OCI-LY3 (cell line): ENCODE measurements at regions not wholly inside any gene's neighbourhood (a gene's known extent, or its start where the extent isn't known, plus 50 kb on each side); places are given as distances from the start of the nearest gene placed in this dataset.

Experiments
- H2AFZ ChIP-seq: fragments of 200-600, 300-600 bp; shearing (Covaris generic); 2 replicates; pipeline ENCODE4 v1.6.0; 2014; ENCODE audit warnings: antibody characterized with exemption, low read depth, low read length
- H3K27ac ChIP-seq: fragments of 200-600, 300-600 bp; sonication (generic); 2 replicates; pipeline ENCODE4 v1.5.1; 2014; ENCODE audit warnings: mild to moderate bottlenecking, low read length, moderate library complexity, mixed read lengths
- H3K27me3 ChIP-seq: fragments of 200-600, 300-600 bp; sonication (generic); 2 replicates; pipeline ENCODE4 v1.6.1; 2014; ENCODE audit warnings: low read depth, low read length, mixed read lengths
- H3K36me3 ChIP-seq: fragments of 200-600, 300-600 bp; sonication (generic); replicated peaks from 2 replicates; pipeline ENCODE3; 2014; ENCODE audit warnings: low read depth, low read length, mixed read lengths
- H3K4me1 ChIP-seq: fragments of 300-600, 200-600 bp; sonication (generic); 2 replicates; pipeline ENCODE4 v1.6.1; 2014; ENCODE audit warnings: low read length, mixed read lengths
- H3K4me2 ChIP-seq: fragments of 200-600, 300-600 bp; sonication (generic); 2 replicates; pipeline ENCODE4 v1.6.1; 2014; ENCODE audit warnings: low read length, mixed read lengths
- H3K4me3 ChIP-seq: fragments of 300-600, 200-600 bp; sonication (generic); 2 replicates; pipeline ENCODE4 v1.5.1; 2014; ENCODE audit warnings: antibody characterized with exemption, mild to moderate bottlenecking, low read length, moderate library complexity
- H3K79me2 ChIP-seq: fragments of 300-600, 200-600 bp; shearing (Covaris generic); 2 replicates; pipeline ENCODE4 v1.6.1; 2014; ENCODE audit warnings: mild to moderate bottlenecking, low read length, mixed read lengths
- H3K9ac ChIP-seq: fragments of 300-600, 200-600 bp; shearing (Covaris generic); 2 replicates; pipeline ENCODE4 v1.6.0; 2014; ENCODE audit warnings: mild to moderate bottlenecking, low read length, moderate library complexity
- H3K9me3 ChIP-seq: fragments of 200-600, 300-600 bp; shearing (Covaris generic); 2 replicates; pipeline ENCODE4 v1.6.1; 2014; ENCODE audit warnings: low read length, mixed read lengths; ENCODE audit not compliant: insufficient read depth
- H4K20me1 ChIP-seq: fragments of 200-600, 300-600 bp; sonication (generic); 2 replicates; pipeline ENCODE4 v1.6.1; 2016; ENCODE audit warnings: low read length, mixed read lengths; ENCODE audit not compliant: insufficient read depth
- CTCF ChIP-seq: fragments of 200-600, 300-600 bp; sonication (generic); IDR thresholded peaks from 2 replicates; pipeline ENCODE4 v1.5.1; 2014; ENCODE audit warnings: antibody characterized with exemption, low read length, low read depth
- EZH2phosphoT487 ChIP-seq: fragments of 200-600 bp; shearing (Covaris generic); IDR thresholded peaks from 2 replicates; pipeline ENCODE4 v1.6.1; 2018; ENCODE audit warnings: antibody characterized with exemption, mixed run types, low read depth

GRCh38 chr4:144507311-144508101 lies 138.4 kb upstream of the HHIP start:
- Histone ChIP-seq H3K4me3 (no peak overlapping the region), H3K27ac (no peak overlapping the region), H3K4me1 (no peaks in the 10 kb centered on the region), H4K20me1 (no peaks in the 10 kb centered on the region), H3K27me3 (no peaks in the 10 kb centered on the region), H3K79me2 (no peaks in the 10 kb centered on the region), H3K4me2 (no peak overlapping the region), H3K36me3 (no peaks in the 10 kb centered on the region), H3K9me3 (no peaks in the 10 kb centered on the region), H2AFZ (no peak overlapping the region), H3K9ac (no peak overlapping the region)
- TF ChIP-seq CTCF (no peak), EZH2phosphoT487 (no peak)

GRCh38 chr4:144509088-144510015 lies 136.6 kb upstream of the HHIP start:
- TF ChIP-seq CTCF (no peak), EZH2phosphoT487 (no peak)

GRCh38 chr4:144514736-144515135 lies 131.2 kb upstream of the HHIP start:
- Histone ChIP-seq H3K27ac (no peak overlapping the region), H3K4me2 (no peak overlapping the region), H3K9ac (no peak overlapping the region), H2AFZ (no peak overlapping the region), H3K4me3 (no peak overlapping the region), H3K4me1 (no peaks in the 10 kb centered on the region), H4K20me1 (no peaks in the 10 kb centered on the region), H3K36me3 (no peaks in the 10 kb centered on the region), H3K27me3 (peaks cover 31% of the 10 kb centered on the region), H3K9me3 (no peaks in the 10 kb centered on the region), H3K79me2 (no peaks in the 10 kb centered on the region)
- TF ChIP-seq CTCF (no peak), EZH2phosphoT487 (no peak)

More at GRCh38 chr4:144509088-144510015, 136.6 kb upstream of the HHIP start:
- Histone ChIP-seq H3K4me3 (no peak overlapping the region), H3K9me3 (no peaks in the 10 kb centered on the region), H3K79me2 (no peaks in the 10 kb centered on the region), H3K36me3 (no peaks in the 10 kb centered on the region), H3K4me2 (no peak overlapping the region), H2AFZ (no peak overlapping the region), H3K27ac (no peak overlapping the region), H3K9ac (no peak overlapping the region), H3K27me3 (no peaks in the 10 kb centered on the region), H3K4me1 (no peaks in the 10 kb centered on the region), H4K20me1 (no peaks in the 10 kb centered on the region)
